ENCODE measurements at regions not wholly inside any gene's neighbourhood (a gene's known extent, or its start where the extent isn't known, plus 50 kb on each side); places are given as distances from the start of the nearest gene placed in this dataset.

DNA sequence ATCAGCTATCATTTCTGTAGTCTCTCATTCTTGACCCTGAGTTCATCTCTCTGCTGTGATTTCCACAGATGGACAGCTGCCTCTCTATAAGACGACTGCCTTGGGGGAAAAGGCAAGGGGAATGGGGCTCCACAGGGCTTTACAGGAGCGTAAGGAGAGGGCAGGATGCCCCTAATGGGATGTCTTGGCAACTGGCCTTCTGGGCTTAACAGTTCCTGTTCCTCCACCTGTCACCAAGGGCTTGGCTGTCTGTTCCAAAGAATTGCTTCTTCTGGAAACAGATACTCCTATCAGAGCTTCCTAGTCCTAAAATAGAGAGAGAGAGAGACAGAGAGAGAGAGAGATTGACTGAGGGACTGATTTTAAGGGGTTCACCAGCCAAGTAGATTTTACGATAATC, 181.9 kb downstream of the TMEM200A start:
- WGBS, 4 donors, result 67 to 80% (median 73%) methylated on average over 3 of the region's 3 CpGs

GRCh38 chr6:130557481-130558112, 191.8 kb downstream of the TMEM200A start:
- Histone ChIP-seq H3K4me1 (replicated peaks in 1 of 2) (no peaks in the 10 kb centered on the region), H3K27me3 (no peaks in the 10 kb centered on the region), H3K4me3 (no peak overlapping the region), H3K27ac (no peak overlapping the region), H3K36me3 (replicated peaks in 1 of 2) (no peaks in the 10 kb centered on the region), H3K9me3 (replicated peaks in 1 of 3) (no peaks in the 10 kb centered on the region)
- no peak for DNase-seq
- intact Hi-C loops (cut with DNase I), result no loop called here
- 65 to 84% (median 71%) methylated on average over 3 of the region's 3 CpGs for WGBS, 4 donors
- TF ChIP-seq, protein P1, sequence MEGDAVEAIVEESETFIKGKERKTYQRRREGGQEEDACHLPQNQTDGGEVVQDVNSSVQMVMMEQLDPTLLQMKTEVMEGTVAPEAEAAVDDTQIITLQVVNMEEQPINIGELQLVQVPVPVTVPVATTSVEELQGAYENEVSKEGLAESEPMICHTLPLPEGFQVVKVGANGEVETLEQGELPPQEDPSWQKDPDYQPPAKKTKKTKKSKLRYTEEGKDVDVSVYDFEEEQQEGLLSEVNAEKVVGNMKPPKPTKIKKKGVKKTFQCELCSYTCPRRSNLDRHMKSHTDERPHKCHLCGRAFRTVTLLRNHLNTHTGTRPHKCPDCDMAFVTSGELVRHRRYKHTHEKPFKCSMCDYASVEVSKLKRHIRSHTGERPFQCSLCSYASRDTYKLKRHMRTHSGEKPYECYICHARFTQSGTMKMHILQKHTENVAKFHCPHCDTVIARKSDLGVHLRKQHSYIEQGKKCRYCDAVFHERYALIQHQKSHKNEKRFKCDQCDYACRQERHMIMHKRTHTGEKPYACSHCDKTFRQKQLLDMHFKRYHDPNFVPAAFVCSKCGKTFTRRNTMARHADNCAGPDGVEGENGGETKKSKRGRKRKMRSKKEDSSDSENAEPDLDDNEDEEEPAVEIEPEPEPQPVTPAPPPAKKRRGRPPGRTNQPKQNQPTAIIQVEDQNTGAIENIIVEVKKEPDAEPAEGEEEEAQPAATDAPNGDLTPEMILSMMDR (IDR thresholded peaks at IDR 0.05), result no peak
- no peak for TF ChIP-seq POLR2A (IDR thresholded peaks at IDR 0.05)

More for the DNA sequence above, 181.9 kb downstream of the TMEM200A start:
- no peak overlapping the region for H3K4me3 ChIP-seq
- intact Hi-C loops (cut with DNase I), result no loop called here
- no peaks in the 10 kb centered on the region for H3K36me3 ChIP-seq (replicated peaks in 1 of 2)
- no peak overlapping the region for H3K27ac ChIP-seq
- no peaks in the 10 kb centered on the region for H3K27me3 ChIP-seq
- H3K9me3 ChIP-seq (replicated peaks in 1 of 3), result no peaks in the 10 kb centered on the region
- DNase-seq, result no peak
- TF ChIP-seq, protein P1 (IDR thresholded peaks at IDR 0.05), result no peak
- TF ChIP-seq POLR2A (IDR thresholded peaks at IDR 0.05), result no peak
- H3K4me1 ChIP-seq (replicated peaks in 1 of 2), result no peaks in the 10 kb centered on the region

DNA sequence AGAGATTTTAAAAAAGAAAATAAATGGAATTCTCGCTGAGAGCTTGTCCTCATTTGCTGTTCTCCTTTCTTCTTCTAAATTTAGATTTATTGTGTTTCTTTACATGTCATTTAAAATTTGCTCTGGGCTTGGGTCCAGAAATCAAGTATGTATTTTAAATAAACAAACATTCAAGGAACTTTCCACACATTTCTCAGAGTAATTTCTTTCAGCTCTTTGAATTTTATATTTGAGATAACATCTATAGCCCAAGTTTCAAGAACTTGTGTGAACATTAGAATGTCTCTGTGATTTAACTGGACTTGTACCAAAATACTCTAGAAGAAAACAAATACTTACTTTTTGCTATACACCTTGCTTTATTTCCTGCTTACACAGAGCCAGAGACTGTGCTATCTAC, 192.3 kb downstream of the TMEM200A start:
- intact Hi-C loops (cut with DNase I), result no loop called here
- Histone ChIP-seq H3K36me3 (replicated peaks in 1 of 2) (no peaks in the 10 kb centered on the region), H3K4me1 (replicated peaks in 1 of 2) (no peaks in the 10 kb centered on the region), H3K27ac (no peak overlapping the region), H3K9me3 (replicated peaks in 1 of 3) (no peaks in the 10 kb centered on the region), H3K27me3 (no peaks in the 10 kb centered on the region), H3K4me3 (no peak overlapping the region)
- DNase-seq, result no peak
- WGBS, 4 donors, result 50 to 57% (median 51%) methylated on average over 1 of the region's 1 CpG
- TF ChIP-seq, protein P1 (IDR thresholded peaks at IDR 0.05), result no peak
- TF ChIP-seq POLR2A (IDR thresholded peaks at IDR 0.05), result no peak

- no peaks in the 10 kb centered on the region for H3K9me3 ChIP-seq (replicated peaks in 1 of 3)
- WGBS, 4 donors, result 71 to 97% (median 84%) methylated on average over 1 of the region's 1 CpG
- no peak overlapping the region for H3K27ac ChIP-seq
- no peak overlapping the region for H3K4me3 ChIP-seq
- TF ChIP-seq, protein P1 (IDR thresholded peaks at IDR 0.05), result no peak
- no peak for TF ChIP-seq POLR2A (IDR thresholded peaks at IDR 0.05)
- no peaks in the 10 kb centered on the region for H3K4me1 ChIP-seq (replicated peaks in 1 of 2)
- no peaks in the 10 kb centered on the region for H3K27me3 ChIP-seq
- no peak for DNase-seq
- intact Hi-C loops (cut with DNase I), result no loop called here
- no peaks in the 10 kb centered on the region for H3K36me3 ChIP-seq (replicated peaks in 1 of 2)
Observed at GRCh38 chr6:130559166-130559565, 193.3 kb downstream of the TMEM200A start.
